GM19099 (cell line): ENCODE measurements at regions not wholly inside any gene's neighbourhood (a gene's known extent, or its start where the extent isn't known, plus 50 kb on each side); places are given as distances from the start of the nearest gene placed in this dataset.

Experiments
- POLR2A ChIP-seq: IDR thresholded peaks from 3 replicates; pipeline ENCODE4 v1.6.1; 2011; ENCODE audit warnings: low read depth; ENCODE audit not compliant: insufficient read length; ENCODE audit errors: extremely low read depth

DNA sequence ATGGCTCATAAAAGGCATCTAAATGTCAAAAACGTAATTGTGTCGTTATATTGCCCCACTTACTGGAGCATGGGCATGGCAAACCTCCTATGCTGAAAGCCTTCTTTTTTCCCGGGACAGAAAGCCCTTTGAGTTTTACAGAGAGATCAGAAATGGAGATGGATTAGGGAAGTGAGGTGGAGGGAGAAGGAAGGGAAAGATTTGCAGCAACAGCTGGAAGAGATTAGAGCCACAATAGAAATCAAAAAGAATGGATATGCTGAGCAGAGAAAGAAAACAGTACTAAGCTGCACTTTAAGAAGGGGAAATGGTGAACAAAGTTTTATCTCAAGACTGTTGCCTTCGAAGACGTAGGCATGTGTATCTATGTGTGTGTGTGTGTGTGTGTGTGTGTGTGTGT, 97.2 kb upstream of the PCGF5 start:
- no peak for TF ChIP-seq POLR2A

DNA sequence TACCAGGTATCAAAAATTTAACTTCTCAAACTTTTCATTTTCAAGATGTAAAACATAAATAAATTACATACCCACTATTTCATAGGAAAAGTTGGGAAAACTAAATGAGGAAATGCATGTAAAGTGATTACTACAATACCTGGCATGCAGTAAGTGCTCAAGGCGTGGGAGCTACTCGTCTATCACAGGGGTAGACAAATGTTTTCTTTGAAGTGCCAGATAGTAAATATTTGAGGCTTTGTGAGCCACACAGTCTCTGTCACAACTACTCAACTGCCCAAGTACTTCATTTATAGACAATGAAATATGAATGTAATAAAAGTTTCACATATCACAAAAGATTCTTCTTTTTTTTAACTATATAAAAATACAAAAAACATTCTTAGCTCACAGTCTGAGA, 96.4 kb upstream of the PCGF5 start:
- TF ChIP-seq POLR2A = no peak

DNA sequence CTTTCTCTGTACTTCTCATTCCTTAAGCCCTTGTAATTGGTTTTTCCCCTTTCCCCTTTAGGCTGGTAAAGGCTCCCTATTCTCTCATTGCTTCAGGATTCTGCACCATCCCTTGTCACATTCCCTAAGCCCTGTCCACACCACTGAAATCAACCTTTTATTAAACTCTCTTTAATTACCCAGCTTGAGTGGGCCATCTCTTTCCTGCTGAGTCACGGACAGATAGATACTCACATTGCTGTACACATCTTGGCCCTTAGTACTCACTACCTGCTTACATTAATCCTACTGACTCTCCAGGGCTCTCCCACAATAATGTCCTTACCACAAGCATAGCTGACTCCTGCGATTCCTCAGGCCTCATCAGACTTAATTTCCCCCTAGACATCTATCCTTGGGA, 94.0 kb upstream of the PCGF5 start:
- no peak for TF ChIP-seq POLR2A

DNA sequence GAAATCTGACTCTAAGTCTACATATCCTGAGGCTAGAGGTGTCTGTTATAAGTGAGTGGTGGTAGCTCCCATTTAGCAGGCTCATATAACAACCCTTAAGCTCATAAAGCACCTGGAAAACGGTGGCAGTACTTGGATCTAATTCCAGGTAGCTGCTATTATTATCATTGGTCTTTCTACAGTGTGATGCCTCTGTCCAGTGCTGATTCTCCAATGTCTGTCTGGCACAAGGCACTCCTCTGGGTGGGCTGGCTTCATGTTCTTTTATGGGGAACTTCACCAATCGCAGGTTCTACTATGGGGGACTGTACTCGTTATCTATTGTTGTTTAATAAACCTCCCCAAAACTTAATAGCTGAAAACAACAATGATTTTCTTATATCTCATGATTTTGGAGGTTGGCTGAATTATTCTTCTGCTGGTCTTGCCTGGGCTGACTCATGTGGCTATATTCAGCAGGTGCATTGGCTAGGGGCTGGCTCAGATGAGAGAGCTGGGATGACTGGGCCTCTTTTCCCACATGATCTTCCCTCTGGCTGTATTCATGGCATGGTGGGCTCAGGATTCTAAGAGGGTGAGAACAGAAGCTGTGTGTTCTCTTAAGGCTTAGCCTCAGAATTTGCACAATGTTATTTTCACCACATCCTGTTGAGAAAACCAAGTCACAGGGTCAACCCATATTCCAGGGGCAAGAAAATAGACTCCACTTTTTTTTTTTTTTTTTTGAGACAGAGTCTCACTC, 93.0 kb upstream of the PCGF5 start:
- TF ChIP-seq POLR2A = no peak

DNA sequence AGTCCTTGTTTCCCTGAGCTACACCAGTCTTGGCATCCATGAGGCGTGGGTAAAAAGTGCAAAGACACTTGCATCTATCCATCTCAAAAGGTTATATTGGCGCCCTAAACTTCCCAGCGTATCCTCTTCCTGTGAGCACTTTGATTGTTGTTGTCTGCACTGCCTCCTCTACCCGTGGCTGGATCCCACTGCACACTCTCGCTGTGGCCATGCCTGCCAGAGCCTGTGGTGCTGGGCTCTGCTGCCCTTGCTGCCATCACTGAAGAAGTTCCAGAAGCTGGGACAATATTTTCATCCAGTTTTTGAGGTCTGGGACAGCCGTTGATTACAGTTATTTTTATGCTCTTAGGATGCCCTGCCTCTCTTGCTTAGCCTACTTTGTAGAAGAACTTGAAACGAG, 85.3 kb upstream of the PCGF5 start:
- TF ChIP-seq POLR2A = no peak

DNA sequence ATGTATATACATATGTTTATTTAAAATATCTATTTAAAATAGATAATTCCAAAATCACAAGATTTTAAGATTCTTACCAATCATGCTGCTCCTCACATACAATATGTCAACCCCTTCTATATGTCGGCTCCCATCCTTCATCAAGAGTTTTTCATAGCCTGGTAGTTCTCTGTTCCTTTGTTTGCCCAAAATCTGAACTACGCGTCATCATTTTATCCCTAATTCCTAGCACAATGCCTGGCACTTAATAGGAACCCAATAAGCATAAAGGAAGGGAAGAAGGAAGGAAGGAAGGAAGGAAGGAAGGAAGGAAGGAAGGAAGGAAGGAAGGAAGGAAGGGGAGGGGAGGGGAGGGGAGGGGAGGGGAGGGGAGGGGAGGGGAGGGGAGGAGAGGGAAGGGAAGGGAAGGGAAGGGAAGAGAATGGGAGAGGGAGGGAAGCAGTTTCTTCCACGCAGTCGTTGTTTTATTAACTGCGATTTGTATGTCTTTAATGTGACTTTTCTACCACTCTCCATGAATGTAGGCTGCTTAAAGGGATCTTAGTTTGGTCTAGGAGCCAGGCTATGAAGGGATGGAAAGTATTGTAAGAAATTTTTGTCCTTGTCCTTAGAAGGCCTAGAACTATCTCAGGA, 83.3 kb upstream of the PCGF5 start:
- no peak for TF ChIP-seq POLR2A

DNA sequence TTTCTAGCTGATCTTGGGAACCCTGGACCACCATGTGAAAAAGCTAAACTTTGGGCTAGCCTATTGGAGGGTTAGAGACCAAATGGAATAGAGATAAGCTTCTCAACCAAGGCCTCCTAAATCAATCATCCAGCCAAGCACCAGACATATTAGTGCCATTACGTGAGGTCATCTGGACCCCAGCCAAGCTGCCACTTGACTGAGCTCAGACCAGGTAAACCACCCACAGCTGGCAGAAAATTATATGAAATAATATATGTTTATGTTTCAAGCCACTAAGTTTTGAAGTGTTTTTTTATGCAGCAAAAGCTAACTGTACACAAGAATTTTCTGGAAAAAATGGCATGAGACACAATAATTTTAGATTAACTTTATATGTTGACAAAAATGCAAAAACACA, 82.6 kb upstream of the PCGF5 start:
- TF ChIP-seq POLR2A = no peak

DNA sequence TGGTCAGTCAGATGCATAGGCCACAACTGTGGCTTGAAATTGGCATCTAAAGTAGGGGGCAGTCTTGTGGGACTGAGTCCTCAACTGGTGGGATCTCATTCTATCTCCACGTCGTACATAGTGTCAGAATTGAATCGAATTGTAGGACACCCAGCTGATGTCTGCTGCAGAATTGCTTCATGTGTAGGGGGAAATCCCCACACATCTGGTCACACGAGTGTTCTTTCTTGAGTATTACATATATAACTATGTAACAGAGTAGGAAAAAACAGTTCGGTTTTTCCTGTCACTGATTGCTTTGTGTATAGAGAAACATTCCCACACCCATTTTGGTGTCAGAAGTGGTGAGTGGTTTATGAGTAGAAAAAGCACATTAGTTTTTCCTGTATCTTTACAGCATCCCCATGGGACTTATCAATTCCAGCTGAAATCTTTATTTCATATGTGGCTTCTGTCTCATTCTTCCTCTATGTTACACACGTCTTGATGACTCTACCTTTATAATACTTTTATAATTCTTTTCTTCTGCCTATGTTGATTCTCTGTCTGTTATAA, 79.4 kb upstream of the PCGF5 start:
- no peak for TF ChIP-seq POLR2A

DNA sequence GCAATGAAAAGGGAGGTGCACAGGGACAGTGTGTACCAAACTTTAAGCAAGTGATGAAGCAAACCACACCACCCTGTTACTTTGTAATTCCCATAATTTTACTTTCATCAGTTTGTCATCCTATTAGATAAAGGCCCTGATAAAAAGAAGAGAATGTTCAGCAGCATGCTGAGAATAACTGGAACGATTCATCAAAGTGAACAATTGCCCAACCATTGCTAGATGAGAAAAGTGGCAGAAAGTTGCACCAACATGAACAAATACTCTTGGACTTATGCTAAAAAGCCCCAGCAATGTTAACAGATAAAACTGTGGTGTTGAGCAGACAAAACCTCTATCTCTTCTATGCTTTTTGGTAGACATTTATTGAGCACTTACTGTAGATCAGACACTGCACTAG, 75.5 kb upstream of the PCGF5 start:
- no peak for TF ChIP-seq POLR2A

DNA sequence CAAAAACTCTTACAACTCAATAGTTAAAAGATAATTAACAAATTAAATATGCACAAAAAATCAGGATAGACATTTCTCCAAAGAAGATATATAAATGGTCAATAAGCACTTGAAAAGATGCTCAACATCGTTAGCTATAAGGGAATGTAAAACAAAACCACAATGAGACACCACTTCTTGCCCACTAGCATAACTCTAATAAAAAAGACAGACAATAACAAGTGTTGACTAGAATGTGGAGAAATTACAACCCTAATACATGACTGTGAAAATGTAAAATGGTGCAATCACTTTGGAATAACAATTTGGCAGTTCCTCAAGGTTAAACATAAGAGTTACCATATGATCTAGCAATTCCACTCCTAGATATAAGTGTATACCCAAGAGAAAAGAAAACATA, 74.3 kb upstream of the PCGF5 start:
- no peak for TF ChIP-seq POLR2A

DNA sequence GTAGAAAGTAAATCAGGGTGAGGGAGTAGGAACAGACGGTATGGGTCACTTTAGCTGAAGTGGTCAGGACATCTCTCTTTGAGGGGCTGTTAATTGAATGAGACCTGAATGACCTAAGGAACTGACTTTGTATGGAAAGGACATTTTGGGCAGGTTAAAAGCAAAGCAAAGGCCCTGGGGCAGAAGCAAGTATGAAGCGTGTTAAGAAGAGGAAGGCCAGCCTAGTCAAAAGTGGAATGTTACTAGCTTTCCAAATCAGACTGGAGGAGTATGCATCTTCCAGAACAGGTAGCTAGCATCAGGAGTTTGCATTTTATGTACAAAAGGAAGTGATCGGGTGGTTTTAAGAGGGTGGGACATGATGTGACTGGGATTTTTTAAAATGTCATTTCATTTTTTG, 70.9 kb upstream of the PCGF5 start:
- TF ChIP-seq POLR2A = no peak

DNA sequence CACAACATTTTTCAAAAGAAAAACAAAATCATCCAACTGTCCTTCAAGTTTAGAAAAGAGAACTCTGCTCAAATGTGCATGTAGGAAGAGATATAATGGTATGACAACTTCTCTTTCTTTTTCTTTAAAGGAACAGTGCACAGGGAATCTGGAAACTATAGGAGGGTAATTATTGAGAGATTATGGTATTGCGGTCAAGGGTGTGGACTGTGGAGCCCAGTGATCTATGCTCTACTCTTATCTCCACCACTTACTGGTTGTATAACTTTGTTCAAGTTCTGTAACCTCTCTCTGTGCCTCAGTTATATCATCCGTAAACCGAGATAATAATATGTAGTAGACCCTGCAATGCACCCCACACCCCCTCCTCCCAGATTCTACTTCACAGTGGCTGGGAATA, 69.8 kb upstream of the PCGF5 start:
- no peak for TF ChIP-seq POLR2A

DNA sequence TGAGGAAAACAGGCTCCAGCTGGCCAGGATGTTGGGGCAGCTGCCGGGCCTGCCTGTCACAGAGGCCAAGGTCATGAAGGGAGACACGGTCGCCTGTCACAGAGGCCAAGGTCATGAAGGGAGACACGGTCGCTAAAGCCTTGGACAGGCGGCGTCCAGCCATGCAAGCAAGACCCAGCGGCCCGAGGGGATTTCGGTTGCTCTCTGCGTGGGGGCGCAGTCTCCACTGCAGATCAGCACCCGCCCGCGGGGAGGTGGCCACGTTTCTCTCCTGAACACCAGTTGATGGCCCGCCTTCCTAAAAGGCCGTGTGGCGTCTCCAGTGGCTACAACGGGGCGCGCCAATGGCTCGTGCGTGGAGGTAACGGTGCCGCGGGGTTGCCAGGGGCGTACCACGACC, 67.0 kb upstream of the PCGF5 start:
- TF ChIP-seq POLR2A = no peak

DNA sequence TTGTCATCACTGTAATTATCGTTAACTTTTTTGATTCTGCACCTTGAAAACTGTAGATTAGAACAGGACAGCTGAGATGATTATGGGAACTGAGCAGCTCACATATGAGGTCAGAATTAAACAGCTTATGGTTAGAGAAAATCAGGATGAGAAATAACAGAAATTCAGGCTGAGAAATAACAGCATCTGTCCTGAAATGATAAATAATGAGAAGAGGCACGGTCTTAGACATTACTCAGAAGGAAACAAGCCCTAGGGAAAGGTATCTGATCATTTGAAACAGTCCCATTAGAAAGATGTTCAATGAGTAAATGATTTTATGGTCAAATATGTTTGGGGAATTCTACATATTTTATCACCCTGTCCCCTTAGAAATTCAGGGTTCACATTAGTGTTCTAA, 65.6 kb upstream of the PCGF5 start:
- no peak for TF ChIP-seq POLR2A

DNA sequence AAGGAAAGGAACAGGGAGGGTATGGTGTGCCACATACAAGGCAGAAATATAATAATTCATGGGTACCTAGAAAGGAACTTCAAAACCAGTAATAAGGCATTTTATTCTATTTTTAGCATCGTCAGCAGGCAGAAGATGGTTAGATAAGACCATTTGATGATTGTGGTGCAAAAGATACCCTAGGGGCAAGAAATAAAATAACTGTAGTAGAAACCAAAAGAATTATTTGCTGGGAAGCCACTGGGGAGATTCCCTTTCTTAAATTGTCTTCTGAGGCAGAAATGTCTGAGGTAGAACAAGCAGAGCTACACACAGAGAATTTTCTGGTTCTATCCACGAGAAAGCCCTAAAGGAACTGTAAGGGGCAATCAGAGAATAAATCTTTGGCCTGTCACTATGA, 64.3 kb upstream of the PCGF5 start:
- TF ChIP-seq POLR2A = no peak

DNA sequence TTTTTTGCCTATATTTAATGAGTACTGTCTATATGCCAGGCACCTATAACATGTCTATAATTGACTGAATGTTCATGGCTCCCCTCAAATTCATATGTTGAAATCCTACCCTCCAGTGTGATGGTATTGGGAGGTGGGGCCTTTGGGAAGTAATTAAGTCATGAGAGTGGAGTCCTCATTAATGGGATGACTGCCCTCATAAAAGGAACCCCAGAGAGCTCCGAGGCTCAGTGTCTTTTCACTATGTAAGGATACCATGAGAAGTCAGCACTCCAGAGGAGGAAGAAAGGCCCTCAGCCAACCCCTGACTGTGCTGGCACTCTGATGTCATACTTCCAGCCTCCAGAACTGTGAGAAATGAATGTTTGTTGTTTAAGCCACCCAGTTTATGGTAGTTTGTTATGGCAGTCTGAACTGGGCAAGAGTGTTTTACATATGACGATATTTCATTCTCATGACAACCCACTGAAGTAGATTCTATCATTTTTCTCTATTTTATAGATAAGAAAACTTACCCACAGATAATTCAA, 61.1 kb upstream of the PCGF5 start:
- TF ChIP-seq POLR2A = no peak
